GM20000 (cell line): ENCODE measurements at regions not wholly inside any gene's neighbourhood (a gene's known extent, or its start where the extent isn't known, plus 50 kb on each side); places are given as distances from the start of the nearest gene placed in this dataset.

ENCODE experiments used
- DNase-seq: peaks from one replicate; pipeline ENCODE4 v3.0.0; 2012; ENCODE audit warnings: low spot score
- CTCF ChIP-seq: IDR thresholded peaks from 2 replicates; pipeline ENCODE4 v1.5.1; 2012; ENCODE audit warnings: mild to moderate bottlenecking, control low read depth; ENCODE audit errors: extremely low read depth, missing control alignments

GRCh38 chr7:16083931-16084330 is 337.4 kb downstream of the CRPPA start:
- TF ChIP-seq CTCF, result no peak
- no peak for DNase-seq

- DNase-seq, result no peak
- TF ChIP-seq CTCF, result no peak
These were observed 341.2 kb downstream of the CRPPA start for GRCh38 chr7:16080131-16080530.

- DNase-seq, result no peak
- no peak for TF ChIP-seq CTCF
These were observed 341.6 kb downstream of the CRPPA start for GRCh38 chr7:16079723-16080122.

GRCh38 chr7:16078076-16078952 is 343.0 kb downstream of the CRPPA start:
- TF ChIP-seq CTCF, result peak; percentile 13

GRCh38 chr7:16071246-16071857 is 350.0 kb downstream of the CRPPA start:
- TF ChIP-seq CTCF, result peak; percentile 55
- peak; percentile 21 for DNase-seq

More at GRCh38 chr7:16078076-16078952, 343.0 kb downstream of the CRPPA start:
- DNase-seq, result peak; percentile 6

- DNase-seq, result no peak
- no peak for TF ChIP-seq CTCF
These were observed 350.5 kb downstream of the CRPPA start for GRCh38 chr7:16070806-16071205.

- TF ChIP-seq CTCF, result no peak
- DNase-seq, result no peak
These were observed 351.3 kb downstream of the CRPPA start for GRCh38 chr7:16069998-16070397.
